CD4-positive, alpha-beta T cell (primary cell): ENCODE measurements at regions not wholly inside any gene's neighbourhood (a gene's known extent, or its start where the extent isn't known, plus 50 kb on each side); places are given as distances from the start of the nearest gene placed in this dataset.

Experiments
- ATAC-seq: fragments of 200-7000 bp; cut with Tn5 transposase; one replicate; pipeline ENCODE4 v1.10.0; 2022; ENCODE audit warnings: mild to moderate bottlenecking; ENCODE audit not compliant: poor library complexity
- CTCF ChIA-PET: fragments of 350-600 bp; sonication (Branson Sonifier 250); formaldehyde crosslinking; loops from one replicate; lab custom pipeline; 2021; ENCODE audit warnings: antibody characterized with exemption, inconsistent platforms; lab: Charles Lee
- POLR2A ChIA-PET: fragments of 350-600 bp; sonication (Branson Sonifier 250); formaldehyde crosslinking; loops from one replicate; lab custom pipeline; 2021; ENCODE audit warnings: antibody characterized with exemption, inconsistent platforms; lab: Charles Lee
- DNase-seq, 14 experiments: peaks; one replicate each; pipeline ENCODE4 v3.0.0-alpha.2; 2013 to 2020; ENCODE audit warnings: mixed read lengths in 2 of 14
- H3K27ac ChIP-seq, 2 donors: one replicate each; pipeline versions ENCODE4 v1.5.1 to v1.7.0; 2013; ENCODE audit warnings: low read length in 2 of 2, low read depth in 1 of 2, mild to moderate bottlenecking in 1 of 2
- H3K27me3 ChIP-seq, 2 experiments: 1 replicate in 1 of 2; 2 replicates in 1 of 2; pipeline versions ENCODE4 v1.6.1 to v1.7.0; 2013; ENCODE audit warnings: low read length in 2 of 2, control low read depth in 1 of 2, mild to moderate bottlenecking in 1 of 2, moderate library complexity in 1 of 2; ENCODE audit not compliant: insufficient read depth in 2 of 2, control insufficient read depth in 1 of 2
- H3K36me3 ChIP-seq: one replicate; pipeline ENCODE4 v1.6.1; 2013; ENCODE audit warnings: low read length, control low read depth; ENCODE audit not compliant: insufficient read depth
- H3K4me1 ChIP-seq: one replicate; pipeline ENCODE4 v1.6.1; 2013; ENCODE audit warnings: low read length, control low read depth; ENCODE audit not compliant: insufficient read depth
- H3K4me3 ChIP-seq: one replicate; pipeline ENCODE4 v1.5.1; 2013; ENCODE audit warnings: mild to moderate bottlenecking, low read length, moderate library complexity
- H3K9me3 ChIP-seq, 2 experiments: 1 replicate in 1 of 2; 2 replicates in 1 of 2; pipeline versions ENCODE4 v1.6.1 to v1.7.0; 2013; ENCODE audit warnings: low read length in 2 of 2, mild to moderate bottlenecking in 2 of 2, control low read depth in 1 of 2, moderate library complexity in 1 of 2; ENCODE audit not compliant: control insufficient read depth in 1 of 2, insufficient read depth in 1 of 2
- H3K27ac Mint-ChIP-seq: one replicate; pipeline ENCODE4 v1.8.0; 2020; ENCODE audit warnings: mixed read lengths
- H3K27me3 Mint-ChIP-seq: one replicate; pipeline ENCODE4 v1.8.0; 2021; ENCODE audit warnings: mixed read lengths
- H3K36me3 Mint-ChIP-seq: one replicate; pipeline ENCODE4 v1.8.0; 2021; ENCODE audit warnings: low read depth, mixed read lengths
- H3K4me1 Mint-ChIP-seq: one replicate; pipeline ENCODE4 v1.8.0; 2021; ENCODE audit warnings: low read depth, mixed read lengths
- H3K4me3 Mint-ChIP-seq: one replicate; pipeline ENCODE4 v1.8.0; 2020; ENCODE audit warnings: mild to moderate bottlenecking, mixed read lengths
- H3K9me3 Mint-ChIP-seq: one replicate; pipeline ENCODE4 v1.8.0; 2020; ENCODE audit warnings: mixed read lengths
- CTCF ChIP-seq: fragments of 200-600 bp; IDR thresholded peaks from one replicate; pipeline ENCODE4 v1.8.0; 2022; ENCODE audit warnings: antibody characterized with exemption, mild to moderate bottlenecking
- intact Hi-C, 2 experiments: fragments of 100-400 bp; cut with DNase I in 1 of 2; cut with micrococcal nuclease in 1 of 2; formaldehyde crosslinking; loops; one replicate each; pipeline versions ENCODE4 v1.15.1 to v1.9.0; 2023 to 2025; cut with DNase I, micrococcal nuclease

GRCh38 chr3:80592792-80593191, 825.0 kb upstream of the ROBO1 start:
- H3K4me1 Mint-ChIP-seq = no peaks in the 10 kb centered on the region
- POLR2A ChIA-PET = no interaction called here

GRCh38 chr3:80586338-80586737, 818.5 kb upstream of the ROBO1 start:
- intact Hi-C loops = no loop called here
- H3K27me3 ChIP-seq = no peaks in the 10 kb centered on the region
- Mint-ChIP-seq H3K27me3 (no peaks in the 10 kb centered on the region), H3K4me1 (no peaks in the 10 kb centered on the region), H3K4me3 (no peak overlapping the region), H3K27ac (no peak overlapping the region), H3K9me3 (no peaks in the 10 kb centered on the region), H3K36me3 (no peaks in the 10 kb centered on the region)
- no peaks in the 10 kb centered on the region for H3K36me3 ChIP-seq
- POLR2A ChIA-PET = no interaction called here
- no peak for DNase-seq
- no peaks in the 10 kb centered on the region for H3K9me3 ChIP-seq
- no peak for ATAC-seq
- H3K27ac ChIP-seq = no peak overlapping the region
- TF ChIP-seq CTCF = no peak
- no peaks in the 10 kb centered on the region for H3K4me1 ChIP-seq
- CTCF ChIA-PET = no interaction called here
- no peak overlapping the region for H3K4me3 ChIP-seq

More at GRCh38 chr3:80592792-80593191, 825.0 kb upstream of the ROBO1 start:
- Histone ChIP-seq H3K4me1 (no peaks in the 10 kb centered on the region), H3K27ac (no peak overlapping the region), H3K36me3 (no peaks in the 10 kb centered on the region), H3K27me3 (no peaks in the 10 kb centered on the region), H3K4me3 (no peak overlapping the region), H3K9me3 (peaks cover 0 to 6% of the 10 kb centered on the region in 2 experiments)
- Mint-ChIP-seq H3K4me3 (no peak overlapping the region), H3K27me3 (no peaks in the 10 kb centered on the region), H3K9me3 (peaks cover 4% of the 10 kb centered on the region), H3K27ac (no peak overlapping the region), H3K36me3 (no peaks in the 10 kb centered on the region)
- TF ChIP-seq CTCF = no peak
- ATAC-seq (no peak), DNase-seq (no peak)
- CTCF ChIA-PET = no interaction called here
- intact Hi-C loops = no loop called here

GRCh38 chr3:80580146-80580545, 812.3 kb upstream of the ROBO1 start:
- H3K27ac ChIP-seq = no peak overlapping the region
- no peaks in the 10 kb centered on the region for H3K36me3 ChIP-seq
- H3K27ac Mint-ChIP-seq = no peak overlapping the region
- DNase-seq (no peak), ATAC-seq (no peak)
- H3K4me1 ChIP-seq = no peaks in the 10 kb centered on the region
- no peaks in the 10 kb centered on the region for H3K27me3 ChIP-seq
- no peak overlapping the region for H3K4me3 ChIP-seq
- no peaks in the 10 kb centered on the region for H3K36me3 Mint-ChIP-seq
- intact Hi-C loops = no loop called here
- H3K9me3 ChIP-seq = no peaks in the 10 kb centered on the region
- ChIA-PET CTCF (no interaction called here), POLR2A (no interaction called here)
- peaks cover 9% of the 10 kb centered on the region for H3K9me3 Mint-ChIP-seq
- no peaks in the 10 kb centered on the region for H3K4me1 Mint-ChIP-seq
- no peak for TF ChIP-seq CTCF
- H3K27me3 Mint-ChIP-seq = no peaks in the 10 kb centered on the region
- H3K4me3 Mint-ChIP-seq = no peak overlapping the region
